ENCODE measurements at regions not wholly inside any gene's neighbourhood (a gene's known extent, or its start where the extent isn't known, plus 50 kb on each side); places are given as distances from the start of the nearest gene placed in this dataset.

- H3K4me3 ChIP-seq (ENCODE audit: low read depth, low read length): no peak overlapping the region
- TF ChIP-seq CTCF (IDR thresholded peaks at IDR 0.05; ENCODE audit: insufficient read depth, low read depth, low read length, missing control alignments): no peak
- no peak for DNase-seq (ENCODE audit: low read depth)
Measured at GRCh38 chr5:5767286-5767928, 344.9 kb downstream of the ICE1 start.

DNA sequence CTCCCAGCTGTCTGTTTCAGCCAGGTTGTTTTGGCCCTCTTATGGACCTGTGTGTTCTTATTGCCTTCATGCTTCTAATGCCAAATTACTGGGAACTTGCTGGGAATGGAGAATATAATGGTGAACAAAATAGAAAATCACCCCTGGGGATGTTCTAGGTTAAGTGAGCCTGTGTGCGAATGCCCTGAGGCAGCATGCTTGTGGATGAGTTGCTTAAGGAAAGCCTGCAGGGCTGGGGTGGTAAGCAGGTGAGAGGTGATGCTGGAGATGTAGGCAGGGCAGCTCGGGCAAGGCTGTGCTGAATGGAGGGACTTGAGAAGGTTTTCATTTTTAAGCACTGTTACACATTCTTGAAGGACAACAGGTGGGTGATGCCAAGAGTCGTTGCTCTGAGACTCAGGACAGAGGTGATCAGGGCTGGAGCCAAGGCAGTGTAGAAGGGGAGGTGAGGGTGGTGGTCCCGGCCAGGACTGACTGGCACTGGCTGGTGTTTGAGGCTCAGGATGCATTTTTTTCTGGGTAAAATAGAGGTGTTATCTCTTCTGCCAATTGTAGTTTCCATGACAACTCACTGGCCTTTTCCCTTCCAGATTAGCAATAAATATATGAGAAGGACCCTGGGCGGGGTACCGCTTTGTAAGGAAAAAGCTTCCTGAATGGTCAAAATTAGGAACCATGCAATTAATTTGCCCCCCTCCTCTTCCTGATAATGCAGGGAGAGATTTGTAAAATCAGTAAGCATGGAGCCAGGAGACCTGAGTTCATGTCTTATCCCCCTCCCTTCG lies 342.8 kb downstream of the ICE1 start:
- no peak overlapping the region for H3K4me3 ChIP-seq (ENCODE audit: low read depth, low read length)
- TF ChIP-seq CTCF (IDR thresholded peaks at IDR 0.05; ENCODE audit: insufficient read depth, low read depth, low read length, missing control alignments): no peak
- no peak for DNase-seq (ENCODE audit: low read depth)

- no peak for TF ChIP-seq CTCF (IDR thresholded peaks at IDR 0.05; ENCODE audit: insufficient read depth, low read depth, low read length, missing control alignments)
- no peak overlapping the region for H3K4me3 ChIP-seq (ENCODE audit: low read depth, low read length)
- no peak for DNase-seq (ENCODE audit: low read depth)
Measured at GRCh38 chr5:5764246-5764645, 341.8 kb downstream of the ICE1 start.

GRCh38 chr5:5756762-5757161 lies 334.3 kb downstream of the ICE1 start:
- H3K4me3 ChIP-seq (ENCODE audit: low read depth, low read length): no peak overlapping the region
- DNase-seq (ENCODE audit: low read depth): no peak
- TF ChIP-seq CTCF (IDR thresholded peaks at IDR 0.05; ENCODE audit: insufficient read depth, low read depth, low read length, missing control alignments): no peak

DNA sequence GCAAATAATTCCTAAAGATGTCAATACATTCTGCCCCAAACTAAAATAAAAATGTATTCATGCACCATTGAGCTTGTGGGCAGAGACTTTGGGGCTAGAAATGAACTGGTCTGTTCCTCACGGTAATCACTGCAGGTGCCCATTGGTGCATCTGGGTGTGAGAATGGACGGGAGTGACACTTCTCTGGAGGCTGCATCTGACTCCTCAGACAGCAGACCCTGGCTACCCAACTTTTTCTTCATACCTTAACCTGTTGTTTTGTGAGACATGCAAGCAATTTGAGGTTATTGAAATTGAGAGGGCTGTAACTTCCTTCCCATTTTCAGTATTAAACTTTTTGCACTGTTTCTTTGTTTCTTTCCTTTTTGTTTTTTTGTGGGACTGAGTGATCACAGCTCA lies 333.4 kb downstream of the ICE1 start:
- peak; percentile 80 for DNase-seq (ENCODE audit: low read depth)
- no peak overlapping the region for H3K4me3 ChIP-seq (ENCODE audit: low read depth, low read length)
- no peak for TF ChIP-seq CTCF (IDR thresholded peaks at IDR 0.05; ENCODE audit: insufficient read depth, low read depth, low read length, missing control alignments)

DNA sequence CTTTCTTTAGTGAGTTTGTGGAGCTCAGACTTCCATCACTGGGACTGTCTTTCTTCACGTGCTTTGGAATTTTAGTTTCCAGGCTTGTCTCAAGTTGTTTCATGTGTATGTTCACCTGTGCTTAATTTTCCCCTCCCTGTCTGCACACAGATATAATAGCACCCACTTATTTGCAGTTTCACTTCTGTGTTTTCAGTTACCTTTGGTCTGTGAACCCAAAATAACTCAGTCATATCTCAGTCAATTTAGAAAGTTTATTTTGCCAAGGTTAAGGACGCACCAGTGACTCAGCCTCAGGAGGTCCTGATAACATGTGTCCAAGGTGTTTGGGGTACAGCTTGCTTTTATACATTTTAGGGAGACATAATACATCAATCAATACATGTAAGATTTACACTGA lies 330.4 kb downstream of the ICE1 start:
- TF ChIP-seq CTCF (IDR thresholded peaks at IDR 0.05; ENCODE audit: insufficient read depth, low read depth, low read length, missing control alignments): no peak
- H3K4me3 ChIP-seq (ENCODE audit: low read depth, low read length): peak overlapping the region; percentile 13
- peak; percentile 81 for DNase-seq (ENCODE audit: low read depth)
